DND-41 (cell line): ENCODE measurements at regions not wholly inside any gene's neighbourhood (a gene's known extent, or its start where the extent isn't known, plus 50 kb on each side); places are given as distances from the start of the nearest gene placed in this dataset.

Source experiments
- CTCF ChIP-seq: IDR thresholded peaks from 2 replicates; pipeline ENCODE4 v1.5.1; 2012; ENCODE audit warnings: borderline replicate concordance, low read length, moderate library complexity, mild to moderate bottlenecking; ENCODE audit not compliant: poor library complexity, severe bottlenecking; ENCODE audit errors: extremely low read depth
- EZH2 ChIP-seq: IDR thresholded peaks from 3 replicates; pipeline ENCODE4 v1.6.1; 2012; ENCODE audit warnings: borderline replicate concordance, low read depth, mild to moderate bottlenecking, moderate library complexity, low read length, inconsistent platforms; ENCODE audit not compliant: severe bottlenecking

- TF ChIP-seq CTCF (no peak), EZH2 (no peak)
These were observed 287.6 kb downstream of the KDM5D start for GRCh38 chrY:19456855-19457448.
